CD4-positive, alpha-beta T cell treated with Interleukin-15 for 1 hour (primary cell): ENCODE measurements at regions not wholly inside any gene's neighbourhood (a gene's known extent, or its start where the extent isn't known, plus 50 kb on each side); places are given as distances from the start of the nearest gene placed in this dataset.
"Not testable (repeated sequence)": the region's sequence is repeated elsewhere in the genome, so short reads cannot be mapped to it uniquely, and the experiment has no call there.

ENCODE experiments used
- DNase-seq: peaks from one replicate; pipeline ENCODE4 v3.0.0-alpha.2; 2020

GRCh38 chr6:112591329-112591728 lies 244.2 kb downstream of the RFPL4B start:
- no peak for DNase-seq

GRCh38 chr6:112592159-112592558 lies 245.0 kb downstream of the RFPL4B start:
- no peak for DNase-seq

DNA sequence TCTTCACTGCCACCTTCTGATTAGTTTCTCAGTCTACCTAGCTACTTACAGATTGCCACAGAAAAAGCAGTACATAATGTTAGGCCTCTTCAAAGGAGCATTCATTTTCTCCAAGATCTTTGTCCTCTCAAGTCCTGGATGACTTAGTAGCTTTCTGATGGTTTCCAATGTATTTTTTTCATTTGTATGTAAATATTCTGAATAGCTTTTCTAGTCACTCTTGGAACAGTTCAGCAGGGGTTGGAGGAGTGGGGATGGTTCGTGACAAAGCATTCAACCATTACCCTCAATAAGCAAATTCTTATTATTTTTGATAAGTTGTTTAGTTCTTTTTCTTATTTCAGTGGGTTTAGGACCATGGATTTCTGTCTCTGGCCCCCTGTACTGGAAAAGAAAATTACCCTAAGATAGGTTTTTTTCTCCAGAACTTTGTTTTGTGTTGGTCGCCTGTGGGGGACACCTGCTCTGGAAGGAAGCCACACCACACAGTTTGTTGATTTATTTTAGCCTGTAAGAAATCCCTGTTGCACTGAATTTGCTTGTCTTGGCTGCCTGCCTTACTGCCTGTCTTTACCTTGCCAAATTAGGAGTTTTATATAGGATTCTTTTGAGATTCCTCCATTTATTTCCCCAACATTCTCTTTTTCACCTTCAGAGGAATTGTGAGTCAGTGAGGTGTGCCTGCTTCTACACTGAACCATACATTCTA lies 247.9 kb downstream of the RFPL4B start:
- no peak for DNase-seq

GRCh38 chr6:112595841-112596240 lies 248.7 kb downstream of the RFPL4B start:
- no peak for DNase-seq

DNA sequence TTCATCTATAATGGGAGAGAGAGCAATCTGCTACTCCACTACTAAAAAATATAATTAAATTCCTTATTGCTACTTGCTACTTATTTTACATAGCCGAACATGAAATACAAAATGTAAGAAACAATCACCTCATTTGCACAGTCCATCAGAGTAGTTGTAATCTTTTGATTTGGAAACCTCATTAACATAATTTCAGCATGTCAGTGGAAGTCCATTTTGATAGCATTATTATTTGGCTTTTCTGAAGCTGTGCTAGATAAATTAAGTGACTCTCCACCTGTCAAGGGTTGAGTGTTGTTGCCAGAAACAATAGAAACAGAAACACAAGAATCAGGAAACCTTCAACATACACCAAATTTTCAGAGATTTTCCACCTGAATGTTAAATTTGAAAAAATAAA lies 250.0 kb downstream of the RFPL4B start:
- DNase-seq = no peak

GRCh38 chr6:112600168-112600567 lies 253.0 kb downstream of the RFPL4B start:
- no peak for DNase-seq

DNA sequence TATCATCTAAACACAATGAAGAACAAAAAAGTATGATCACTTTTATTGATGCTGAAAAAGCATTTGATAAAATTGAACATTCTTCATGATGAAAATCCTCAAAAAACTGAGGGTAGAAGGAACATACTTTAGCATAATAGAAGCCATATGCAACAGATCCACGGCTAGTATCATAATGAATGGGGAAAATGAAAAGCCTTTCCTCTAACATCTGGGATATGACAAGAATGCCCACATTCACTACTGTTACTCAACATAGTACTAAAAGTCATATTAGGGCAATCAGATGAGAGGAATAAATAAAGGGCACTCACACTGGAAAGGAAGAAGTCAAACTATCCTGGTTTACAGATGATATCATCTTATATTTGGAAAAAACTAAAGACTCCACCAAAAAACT lies 256.6 kb downstream of the RFPL4B start:
- DNase-seq = no peak

- no peak for DNase-seq
Observed at GRCh38 chr6:112606656-112607435, 259.7 kb downstream of the RFPL4B start.

GRCh38 chr6:112608925-112609324 lies 261.8 kb downstream of the RFPL4B start:
- not testable (repeated sequence) for DNase-seq

DNA sequence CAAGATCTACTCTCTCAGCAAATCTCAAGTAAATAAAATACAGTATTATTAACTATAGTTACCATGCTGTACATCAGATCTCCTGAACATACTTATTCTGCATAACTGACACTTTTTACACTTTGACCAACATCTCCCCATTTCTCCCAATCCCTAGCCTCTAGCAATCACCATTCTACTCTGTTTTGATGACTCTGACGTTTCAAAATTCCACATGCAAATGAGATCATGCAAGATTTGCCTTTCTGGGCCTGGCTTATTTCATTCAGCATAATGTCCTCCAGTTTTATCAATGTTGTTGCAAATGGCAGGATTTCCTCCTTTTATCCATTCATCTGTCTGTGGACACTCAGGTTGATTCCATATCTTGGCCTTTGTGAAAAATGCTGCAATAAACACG lies 266.3 kb downstream of the RFPL4B start:
- no peak for DNase-seq

DNA sequence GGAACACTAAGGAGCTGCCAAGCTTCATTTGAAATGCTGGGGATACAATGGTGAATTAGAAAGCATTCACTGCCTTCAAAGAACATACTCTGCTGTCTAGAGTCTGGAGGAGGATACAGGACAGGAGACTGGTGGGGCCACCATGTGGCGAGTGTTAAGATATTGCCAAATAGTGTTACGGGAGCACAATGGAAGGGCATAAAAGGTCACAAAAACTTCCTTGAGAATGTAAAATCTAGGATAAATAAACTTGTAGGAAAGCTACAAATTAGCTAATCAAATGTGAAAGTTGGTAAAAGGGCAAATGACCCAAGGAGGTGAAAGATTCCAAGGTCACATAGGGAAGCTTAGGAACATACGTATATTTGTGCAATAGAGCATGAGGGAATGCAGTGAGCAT lies 271.7 kb downstream of the RFPL4B start:
- no peak for DNase-seq

- no peak for DNase-seq
Observed at GRCh38 chr6:112620812-112621569, 273.9 kb downstream of the RFPL4B start.

DNA sequence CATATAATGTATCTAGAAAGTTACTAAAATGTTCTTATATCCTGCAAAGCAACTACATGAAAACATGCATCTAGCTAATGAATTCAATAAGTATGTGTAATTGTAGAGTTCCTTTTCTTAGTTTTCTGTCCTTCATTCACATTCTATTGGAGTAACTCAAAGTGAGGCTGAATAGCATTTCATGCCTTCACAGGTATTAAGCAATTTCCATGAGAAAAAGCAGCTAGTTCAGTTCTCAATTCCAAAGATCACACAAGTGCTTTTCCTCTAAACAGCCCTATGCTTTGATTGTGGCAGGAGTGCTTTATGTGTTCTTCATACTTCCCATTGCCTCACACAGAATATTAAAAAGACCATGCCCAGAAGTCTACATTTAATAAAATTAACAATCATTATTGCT lies 274.9 kb downstream of the RFPL4B start:
- DNase-seq = no peak

GRCh38 chr6:112626468-112627082 lies 279.4 kb downstream of the RFPL4B start:
- DNase-seq = no peak

DNA sequence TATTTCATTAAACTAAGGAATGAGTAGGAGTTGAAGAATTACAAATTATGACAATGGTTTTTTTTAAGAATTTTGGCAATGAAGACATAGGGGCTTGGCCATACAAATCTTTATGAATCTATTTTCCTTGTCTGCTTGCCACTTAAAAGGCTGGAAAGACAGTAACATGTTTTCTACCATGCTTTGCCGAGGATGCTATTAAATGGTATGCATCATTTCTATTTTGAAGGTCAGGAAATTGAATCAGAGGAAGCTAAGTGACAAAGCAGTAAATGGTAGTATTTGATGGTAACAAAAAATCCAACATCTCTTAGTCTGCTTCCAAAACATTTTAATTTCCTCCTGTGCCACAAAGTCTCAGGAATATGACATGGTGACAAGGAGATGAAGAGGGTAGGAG lies 287.2 kb downstream of the RFPL4B start:
- DNase-seq = no peak

GRCh38 chr6:112636650-112637262 lies 289.6 kb downstream of the RFPL4B start:
- DNase-seq = no peak

- no peak for DNase-seq
Observed at GRCh38 chr6:112639391-112639831, 292.3 kb downstream of the RFPL4B start.

GRCh38 chr6:112640891-112641290 lies 293.8 kb downstream of the RFPL4B start:
- DNase-seq = no peak

DNA sequence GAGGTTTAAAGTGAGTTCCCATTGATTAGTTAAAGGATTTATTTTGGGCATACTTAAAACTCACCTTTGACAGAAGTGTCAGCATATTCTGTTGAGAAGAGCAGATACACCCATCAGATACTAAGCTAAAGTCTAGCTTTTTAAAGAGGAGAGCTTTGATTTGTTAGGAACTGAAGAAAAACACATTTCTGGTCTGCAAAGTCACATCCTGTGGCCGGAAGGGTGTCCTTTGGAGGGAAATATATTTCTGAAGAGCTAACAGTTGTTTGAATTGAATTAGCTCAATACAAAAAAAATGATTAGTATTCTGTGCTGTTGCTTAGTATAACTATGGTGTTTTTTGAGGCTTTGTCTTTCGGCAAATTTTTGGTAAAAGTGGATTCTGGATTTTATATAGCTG lies 302.7 kb downstream of the RFPL4B start:
- no peak for DNase-seq

DNA sequence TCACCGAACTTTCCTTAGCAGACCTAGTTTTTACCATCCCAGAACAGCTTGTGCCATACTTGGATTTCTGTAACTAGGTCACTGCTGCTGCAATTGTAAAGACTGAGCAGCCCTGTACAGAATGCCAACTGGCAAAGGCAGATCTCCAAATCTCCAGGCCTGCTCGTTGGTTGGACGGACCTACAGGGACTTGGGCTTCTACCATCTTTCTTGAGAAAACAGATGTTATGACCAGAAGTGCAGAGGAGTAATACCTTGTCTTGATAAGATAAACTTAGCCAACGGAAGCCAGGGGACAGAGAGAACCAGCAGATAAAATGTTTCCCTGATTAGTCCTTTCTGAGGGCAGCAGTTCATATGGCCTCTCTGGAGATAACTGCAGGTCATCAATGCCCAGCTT lies 304.1 kb downstream of the RFPL4B start:
- DNase-seq = no peak

DNA sequence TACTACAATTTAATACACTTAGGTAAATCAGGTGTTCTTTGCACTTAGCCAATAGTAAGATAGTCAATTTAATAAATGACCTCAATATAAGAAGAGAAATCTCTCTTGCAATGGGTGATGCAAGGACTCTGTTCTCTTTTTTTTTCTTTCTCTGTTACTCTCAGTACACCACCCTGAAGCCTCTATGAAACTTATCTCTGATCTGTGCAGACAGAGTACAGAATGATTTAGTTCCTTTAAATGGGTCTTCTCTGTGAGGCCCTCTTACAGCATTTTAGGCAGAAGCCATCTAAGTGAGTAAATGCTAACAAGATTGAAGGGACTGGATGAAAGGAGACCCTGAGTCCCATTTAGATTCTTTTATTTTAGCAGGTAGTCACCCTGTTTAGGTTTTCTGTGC lies 312.8 kb downstream of the RFPL4B start:
- no peak for DNase-seq

DNA sequence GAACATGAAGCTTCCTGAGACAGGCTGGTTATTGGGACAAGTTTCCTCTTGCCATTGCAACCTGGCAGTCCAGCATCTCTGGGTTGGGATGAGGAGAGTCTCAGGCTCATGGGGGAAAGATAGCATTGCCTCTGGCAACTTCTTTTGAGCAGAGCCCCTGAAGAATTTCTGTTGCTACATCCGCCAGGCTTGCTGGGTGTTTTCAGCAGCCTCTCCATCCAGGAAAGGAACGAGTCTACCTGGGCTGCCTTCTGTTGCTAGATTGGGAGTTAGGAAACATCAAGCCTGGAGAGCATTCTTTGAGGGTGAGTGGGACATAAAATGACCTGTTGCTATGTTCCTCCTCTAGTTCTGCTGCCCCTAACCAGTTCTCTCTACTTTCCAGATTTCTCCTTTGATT lies 313.5 kb downstream of the RFPL4B start:
- DNase-seq = no peak

DNA sequence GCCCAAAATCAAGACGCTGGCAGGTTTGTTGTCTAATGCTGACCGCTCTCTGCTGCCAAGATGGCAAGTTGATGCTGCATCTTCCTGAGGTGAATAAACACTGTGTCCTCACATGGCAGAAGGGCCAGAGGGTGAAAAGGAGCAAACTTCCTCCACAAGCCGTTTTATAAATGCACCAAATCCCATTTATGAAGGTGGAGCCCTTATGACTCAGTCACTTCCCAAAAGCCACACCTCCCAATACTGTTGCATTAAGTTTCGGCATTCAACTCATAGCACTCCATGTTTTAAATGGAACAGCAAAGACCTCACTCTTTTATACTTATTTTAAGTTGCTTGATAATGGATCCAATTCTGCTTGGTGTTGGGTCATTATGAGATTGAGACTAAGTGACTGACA lies 316.6 kb downstream of the RFPL4B start:
- no peak for DNase-seq
